Prostate gland (tissue), 2 donors: ENCODE measurements at regions not wholly inside any gene's neighbourhood (a gene's known extent, or its start where the extent isn't known, plus 50 kb on each side); places are given as distances from the start of the nearest gene placed in this dataset.

ENCODE experiments used
- DNase-seq: peaks from one replicate; pipeline ENCODE4 v3.0.0-alpha.2; 2019; ENCODE audit warnings: low spot score
- H3K27ac ChIP-seq, 2 donors: fragments of 200-600 bp; sonication (generic); 2 replicates each; pipeline ENCODE4 v1.5.1; 2017 to 2019
- H3K27me3 ChIP-seq: fragments of 200-600 bp; sonication (generic); replicated peaks from 2 replicates; pipeline ENCODE4 v1.5.1; 2019; ENCODE audit not compliant: insufficient read depth
- H3K36me3 ChIP-seq, 2 donors: fragments of 200-600 bp; sonication (generic); 1 replicate in 1 of 2; 2 replicates in 1 of 2; pipeline versions ENCODE4 v1.5.1 to v1.8.1; 2017 to 2019
- H3K4me1 ChIP-seq: fragments of 200-600 bp; sonication (generic); replicated peaks from 2 replicates; pipeline ENCODE4 v1.5.1; 2019
- H3K4me3 ChIP-seq, 2 donors: fragments of 200-600 bp; sonication (generic); 2 replicates each; pipeline ENCODE4 v1.5.1; 2017 to 2019
- H3K9me3 ChIP-seq: fragments of 200-600 bp; sonication (generic); 2 replicates; pipeline ENCODE4 v1.5.1; 2017
- CTCF ChIP-seq, 4 experiments: fragments of 200-600 bp in 2 of 4; fragments of 450-650 bp in 2 of 4; sonication (generic) in 2 of 4; IDR thresholded peaks; 1 replicate in 3 of 4; 2 replicates in 1 of 4; pipeline ENCODE4 v1.5.1; 2016 to 2019; ENCODE audit warnings: antibody characterized with exemption in 4 of 4, mild to moderate bottlenecking in 2 of 4, moderate library complexity in 2 of 4
- POLR2A ChIP-seq: fragments of 450-650 bp; IDR thresholded peaks from one replicate; pipeline ENCODE4 v1.6.1; 2016; ENCODE audit warnings: antibody characterized with exemption, mild to moderate bottlenecking
- POLR2AphosphoS5 ChIP-seq: sonication (generic); formaldehyde crosslinking; IDR thresholded peaks from one replicate; pipeline ENCODE4 v1.6.1; 2017; ENCODE audit warnings: antibody characterized with exemption
- WGBS: methylation state at CpG from one replicate; pipeline ENCODE4 v1.1.5; 2018; 5-methylcytosine and 5-hydroxymethylcytosine counted together
- intact Hi-C: fragments of 100-400 bp; cut with DNase I; formaldehyde crosslinking; loops from one replicate; pipeline ENCODE4 v1.14.2; 2022

DNA sequence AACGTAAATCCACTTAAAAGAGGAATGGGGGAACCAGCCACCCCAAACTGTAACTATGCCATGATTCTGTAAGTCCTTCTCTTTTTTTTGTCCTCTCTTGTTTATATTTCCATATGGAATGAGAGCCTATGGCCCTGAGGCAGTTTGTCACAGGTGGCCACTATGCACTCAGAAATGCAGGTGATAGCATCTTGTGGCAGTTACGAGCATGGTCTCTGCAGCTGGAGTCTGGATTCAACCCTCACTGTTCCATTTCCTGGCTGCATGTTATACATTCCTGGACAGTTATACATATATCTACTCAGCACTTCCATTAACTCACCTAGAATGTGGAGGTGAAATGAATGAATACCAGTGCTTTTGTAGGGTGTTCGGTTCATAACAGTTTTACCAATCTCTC, 291.5 kb upstream of the FANCL start:
- DNase-seq: no peak
- TF ChIP-seq POLR2A (no peak), POLR2AphosphoS5 (no peak), CTCF (IDR thresholded peaks at IDR 0.05) (no peak)
- no peak overlapping the region for H3K4me3 ChIP-seq
- no peaks in the 10 kb centered on the region for H3K4me1 ChIP-seq
- no peaks in the 10 kb centered on the region for H3K9me3 ChIP-seq
- intact Hi-C loops: no loop called here
- no peak overlapping the region for H3K27ac ChIP-seq
- no peaks in the 10 kb centered on the region for H3K27me3 ChIP-seq
- H3K36me3 ChIP-seq: no peaks in the 10 kb centered on the region
- 92% methylated on average over 3 of the region's 3 CpGs for WGBS

GRCh38 chr2:58527647-58528046, 286.5 kb upstream of the FANCL start:
- TF ChIP-seq CTCF (IDR thresholded peaks at IDR 0.05): no peak
- no peak for TF ChIP-seq POLR2AphosphoS5
- no peak for TF ChIP-seq POLR2A
- 68% methylated on average over 3 of the region's 3 CpGs for WGBS
- H3K27me3 ChIP-seq: no peaks in the 10 kb centered on the region
- no peaks in the 10 kb centered on the region for H3K9me3 ChIP-seq
- H3K4me1 ChIP-seq: no peaks in the 10 kb centered on the region
- H3K27ac ChIP-seq: no peak overlapping the region
- H3K36me3 ChIP-seq: no peaks in the 10 kb centered on the region
- intact Hi-C loops: no loop called here
- DNase-seq: no peak
- H3K4me3 ChIP-seq: no peak overlapping the region

DNA sequence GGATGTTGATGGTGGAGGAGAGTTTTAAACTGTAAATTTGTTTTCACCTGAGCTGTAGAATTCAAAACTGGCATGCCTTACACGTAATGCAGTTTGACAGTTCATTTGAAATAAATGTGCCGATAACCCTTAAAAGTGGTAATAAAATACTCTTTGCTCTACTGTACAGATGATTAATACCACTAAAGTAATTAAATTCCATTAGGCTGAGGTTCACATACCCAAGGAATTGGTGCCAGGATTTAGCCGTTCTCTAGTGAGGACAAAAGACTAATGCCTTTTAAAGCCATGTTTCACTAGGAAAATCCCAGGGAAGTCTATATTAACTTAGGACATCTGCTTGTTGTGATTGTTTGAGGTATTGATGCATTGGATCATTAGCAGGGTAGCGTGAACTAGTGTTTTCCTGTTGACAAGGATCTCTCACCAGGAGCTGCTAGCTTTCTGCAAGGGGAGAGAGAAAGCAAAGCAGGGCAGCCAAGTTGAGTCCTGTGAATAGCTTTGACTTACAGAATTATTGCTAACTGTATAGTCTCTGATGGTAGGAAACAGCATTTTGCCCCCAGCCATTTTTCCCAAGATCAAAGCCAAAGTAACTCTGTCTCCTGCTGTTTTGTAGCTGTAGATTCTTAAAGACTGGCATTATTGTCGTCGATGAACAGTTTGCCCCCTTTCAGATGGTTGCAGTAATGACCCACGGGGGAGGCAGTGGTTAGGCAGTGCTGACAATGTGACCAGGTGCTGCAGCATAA, 280.9 kb upstream of the FANCL start:
- H3K9me3 ChIP-seq: no peaks in the 10 kb centered on the region
- no peaks in the 10 kb centered on the region for H3K27me3 ChIP-seq
- DNase-seq: no peak
- WGBS: 11% methylated on average over 7 of the region's 7 CpGs
- H3K4me3 ChIP-seq: no peak overlapping the region
- intact Hi-C loops: no loop called here
- H3K4me1 ChIP-seq: no peaks in the 10 kb centered on the region
- H3K36me3 ChIP-seq: no peaks in the 10 kb centered on the region
- H3K27ac ChIP-seq: no peak overlapping the region
- no peak for TF ChIP-seq CTCF (IDR thresholded peaks at IDR 0.05)
- TF ChIP-seq POLR2AphosphoS5: no peak
- no peak for TF ChIP-seq POLR2A

- H3K4me3 ChIP-seq: no peak overlapping the region
- no peaks in the 10 kb centered on the region for H3K36me3 ChIP-seq
- TF ChIP-seq POLR2AphosphoS5 (no peak), CTCF (IDR thresholded peaks at IDR 0.05) (no peak), POLR2A (no peak)
- no peak for DNase-seq
- H3K27ac ChIP-seq: no peak overlapping the region
- 88% methylated on average over 3 of the region's 3 CpGs for whole genome bisulfite sequencing
- H3K27me3 ChIP-seq: no peaks in the 10 kb centered on the region
- intact Hi-C loops: no loop called here
- H3K9me3 ChIP-seq: no peaks in the 10 kb centered on the region
- no peaks in the 10 kb centered on the region for H3K4me1 ChIP-seq
These were observed 279.8 kb upstream of the FANCL start for GRCh38 chr2:58520903-58521302.

DNA sequence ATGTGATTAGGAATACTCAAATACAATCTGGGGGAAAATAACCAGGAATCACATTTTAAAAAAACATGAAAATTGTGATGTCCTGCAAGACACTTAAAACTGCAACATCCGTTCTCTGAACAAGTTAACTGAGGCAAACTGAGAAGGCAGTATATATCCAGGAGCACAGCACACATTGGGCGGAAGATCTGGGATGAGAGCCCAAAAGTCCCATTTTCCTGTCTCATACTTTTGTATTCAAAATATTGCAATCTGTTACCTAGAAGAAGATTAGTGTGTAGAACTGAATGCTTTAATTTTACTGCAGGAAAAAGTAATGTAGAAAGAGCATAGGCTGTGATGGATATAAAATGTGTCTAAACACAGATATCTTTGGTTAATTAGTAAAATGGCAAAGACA, 276.8 kb upstream of the FANCL start:
- DNase-seq: no peak
- Histone ChIP-seq H3K27ac (no peak overlapping the region), H3K4me3 (no peak overlapping the region), H3K27me3 (no peaks in the 10 kb centered on the region), H3K4me1 (no peaks in the 10 kb centered on the region), H3K36me3 (no peaks in the 10 kb centered on the region), H3K9me3 (no peaks in the 10 kb centered on the region)
- intact Hi-C loops: no loop called here
- TF ChIP-seq POLR2A (no peak), CTCF (IDR thresholded peaks at IDR 0.05) (no peak), POLR2AphosphoS5 (no peak)
- WGBS: 81% methylated on average over 2 of the region's 2 CpGs
